Large intestine (tissue), 3 donors: ENCODE measurements at regions not wholly inside any gene's neighbourhood (a gene's known extent, or its start where the extent isn't known, plus 50 kb on each side); places are given as distances from the start of the nearest gene placed in this dataset.

Source experiments
- DNase-seq, 2 donors: peaks; one replicate each; pipeline versions ENCODE4 v3.0.0 to v3.0.0-alpha.2; 2013
- H3K27ac ChIP-seq: one replicate; pipeline ENCODE4 v1.5.1; 2013; ENCODE audit warnings: low read length
- H3K27me3 ChIP-seq: 2 replicates; pipeline ENCODE4 v1.6.1; 2013; ENCODE audit warnings: low read length; ENCODE audit not compliant: control insufficient read depth, insufficient read depth
- H3K36me3 ChIP-seq: 2 replicates; pipeline ENCODE4 v1.6.1; 2013; ENCODE audit warnings: low read length; ENCODE audit not compliant: control insufficient read depth, insufficient read depth
- H3K4me1 ChIP-seq: one replicate; pipeline ENCODE4 v1.6.1; 2013; ENCODE audit warnings: low read length; ENCODE audit not compliant: control insufficient read depth, insufficient read depth
- H3K4me3 ChIP-seq: one replicate; pipeline ENCODE4 v1.5.1; 2013; ENCODE audit warnings: low read length
- H3K9me3 ChIP-seq: one replicate; pipeline ENCODE4 v1.6.1; 2013; ENCODE audit warnings: mild to moderate bottlenecking, low read depth, low read length, moderate library complexity; ENCODE audit not compliant: control insufficient read depth
- WGBS: methylation state at CpG from one replicate; pipeline ENCODE4 v1.1.5; 2013; ENCODE audit warnings: low lambda C conversion rate; ENCODE audit not compliant: insufficient coverage; 5-methylcytosine and 5-hydroxymethylcytosine counted together

- peaks cover 21% of the 10 kb centered on the region for H3K4me1 ChIP-seq
- no peaks in the 10 kb centered on the region for H3K27me3 ChIP-seq
- H3K27ac ChIP-seq: no peak overlapping the region
- H3K36me3 ChIP-seq: no peaks in the 10 kb centered on the region
- DNase-seq: no peak
- WGBS: no CpG with 5 or more reads among the region's 3 CpGs
- H3K4me3 ChIP-seq: no peak overlapping the region
- H3K9me3 ChIP-seq: no peaks in the 10 kb centered on the region
These were observed 67.3 kb upstream of the STK32A start for GRCh38 chr5:147167529-147167928.

- H3K27ac ChIP-seq: peak overlapping the region; percentile 9
- H3K36me3 ChIP-seq: no peaks in the 10 kb centered on the region
- H3K9me3 ChIP-seq: no peaks in the 10 kb centered on the region
- H3K27me3 ChIP-seq: no peaks in the 10 kb centered on the region
- no peak overlapping the region for H3K4me3 ChIP-seq
- WGBS: no CpG with 5 or more reads among the region's 4 CpGs
- peak in 1 of 2 donors; percentile 16 for DNase-seq
- peaks cover 22% of the 10 kb centered on the region for H3K4me1 ChIP-seq
These were observed 66.1 kb upstream of the STK32A start for GRCh38 chr5:147168578-147169327.

DNA sequence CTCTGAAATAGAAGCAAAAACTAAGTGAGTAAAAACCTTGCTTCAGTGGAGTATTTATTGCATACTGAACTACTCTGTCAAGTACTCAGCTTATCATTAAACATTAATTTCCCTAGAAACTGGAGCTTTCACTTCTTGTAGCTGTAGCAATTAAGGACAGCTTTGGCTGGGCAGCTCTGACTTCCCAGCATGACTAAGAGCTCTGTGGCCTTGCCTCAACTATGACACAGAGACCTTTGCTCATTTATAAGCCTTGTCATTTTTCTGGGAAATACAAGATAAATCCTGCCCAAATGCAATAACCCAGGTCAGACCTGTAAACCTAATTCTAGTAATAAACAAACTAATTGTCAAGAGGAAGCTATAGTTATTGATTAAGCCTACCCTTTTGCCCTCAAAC, 65.4 kb upstream of the STK32A start:
- Histone ChIP-seq H3K9me3 (no peaks in the 10 kb centered on the region), H3K27ac (peak overlapping the region; percentile 64), H3K4me1 (peaks cover 26% of the 10 kb centered on the region), H3K36me3 (no peaks in the 10 kb centered on the region), H3K27me3 (no peaks in the 10 kb centered on the region), H3K4me3 (no peak overlapping the region)
- DNase-seq: peak; percentile 85 to 93

DNA sequence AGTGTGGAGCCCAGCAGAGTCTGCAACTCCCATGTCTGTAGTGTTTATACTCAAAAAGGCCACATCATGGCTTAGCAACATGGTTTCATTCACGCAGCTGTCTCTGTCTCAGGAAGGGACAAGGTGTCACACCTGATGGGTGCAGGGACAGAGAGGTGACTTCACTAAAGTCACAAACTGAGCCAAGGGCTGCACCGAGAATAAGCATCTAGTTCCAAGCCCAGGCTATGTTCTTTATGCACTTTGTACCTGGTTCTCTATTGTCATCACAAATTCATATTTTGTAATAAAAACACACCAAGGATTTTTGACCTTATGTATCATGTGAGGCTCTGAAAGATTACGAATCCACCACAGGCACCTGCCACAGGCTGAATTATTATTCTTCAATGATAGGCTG, 64.9 kb upstream of the STK32A start:
- 33% methylated on average over 1 of the region's 3 CpGs for WGBS
- Histone ChIP-seq H3K27me3 (no peaks in the 10 kb centered on the region), H3K36me3 (no peaks in the 10 kb centered on the region), H3K27ac (peak overlapping the region; percentile 64), H3K4me1 (peaks cover 31% of the 10 kb centered on the region), H3K4me3 (no peak overlapping the region), H3K9me3 (no peaks in the 10 kb centered on the region)
- DNase-seq: peak; percentile 36 to 83

- peak; percentile 79 to 90 for DNase-seq
- Histone ChIP-seq H3K4me1 (peaks cover 33% of the 10 kb centered on the region), H3K27me3 (no peaks in the 10 kb centered on the region)
These were observed 64.2 kb upstream of the STK32A start for GRCh38 chr5:147170603-147171002.

DNA sequence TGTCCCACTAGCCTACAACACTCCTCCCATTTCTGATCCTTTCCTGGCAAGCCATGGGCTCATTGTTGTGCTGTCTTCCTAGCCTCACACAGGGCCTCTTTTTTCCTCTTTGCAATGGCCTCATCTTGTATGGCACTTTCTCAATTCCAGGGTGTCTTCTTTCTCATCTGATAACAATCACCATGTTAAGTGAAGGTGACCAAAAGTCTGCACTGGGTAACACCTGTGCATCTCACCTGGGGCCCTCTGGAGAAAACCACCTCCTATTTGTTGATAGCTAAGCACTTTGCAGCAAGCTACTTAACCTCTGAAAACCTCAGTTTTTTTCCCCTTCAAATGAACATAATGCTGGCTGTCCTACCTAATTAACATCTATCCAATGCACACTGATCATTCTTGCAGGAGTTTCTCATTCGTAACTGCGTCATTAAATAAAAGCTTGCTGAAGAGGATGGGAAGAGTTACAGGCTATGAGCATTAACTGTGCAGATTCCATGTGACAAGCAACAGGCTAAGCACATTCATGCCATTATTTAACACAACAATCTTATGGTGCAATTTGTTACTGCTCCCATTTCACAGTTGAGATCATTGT, 60.1 kb upstream of the STK32A start:
- H3K36me3 ChIP-seq: no peaks in the 10 kb centered on the region
- no CpG with 5 or more reads among the region's 2 CpGs for WGBS
- peak in 1 of 2 donors; percentile 27 for DNase-seq
- H3K27ac ChIP-seq: peak overlapping the region; percentile 65
- peaks cover 25% of the 10 kb centered on the region for H3K4me1 ChIP-seq
- H3K9me3 ChIP-seq: no peaks in the 10 kb centered on the region
- no peaks in the 10 kb centered on the region for H3K27me3 ChIP-seq
- no peak overlapping the region for H3K4me3 ChIP-seq

More at GRCh38 chr5:147170603-147171002, 64.2 kb upstream of the STK32A start:
- no peak overlapping the region for H3K4me3 ChIP-seq
- peak overlapping the region; percentile 49 for H3K27ac ChIP-seq
- no peaks in the 10 kb centered on the region for H3K36me3 ChIP-seq
- no peaks in the 10 kb centered on the region for H3K9me3 ChIP-seq
- 60% methylated on average over 1 of the region's 4 CpGs for WGBS

- no peaks in the 10 kb centered on the region for H3K36me3 ChIP-seq
- H3K4me1 ChIP-seq: peaks cover 21% of the 10 kb centered on the region
- peak; percentile 70 to 90 for DNase-seq
- H3K27me3 ChIP-seq: no peaks in the 10 kb centered on the region
- H3K9me3 ChIP-seq: no peaks in the 10 kb centered on the region
- WGBS: no CpG with 5 or more reads among the region's 2 CpGs
- peak overlapping the region; percentile 65 for H3K27ac ChIP-seq
- no peak overlapping the region for H3K4me3 ChIP-seq
These were observed 59.2 kb upstream of the STK32A start for GRCh38 chr5:147175516-147176097.

GRCh38 chr5:147176422-147176821, 58.4 kb upstream of the STK32A start:
- H3K27me3 ChIP-seq: no peaks in the 10 kb centered on the region
- peak in 1 of 2 donors; percentile 32 for DNase-seq
- no CpG with 5 or more reads among the region's 4 CpGs for WGBS
- H3K9me3 ChIP-seq: no peaks in the 10 kb centered on the region
- peak overlapping the region; percentile 65 for H3K27ac ChIP-seq
- no peaks in the 10 kb centered on the region for H3K36me3 ChIP-seq
- no peak overlapping the region for H3K4me3 ChIP-seq
- peaks cover 21% of the 10 kb centered on the region for H3K4me1 ChIP-seq

- Histone ChIP-seq H3K27ac (no peak overlapping the region), H3K9me3 (no peaks in the 10 kb centered on the region), H3K27me3 (no peaks in the 10 kb centered on the region), H3K4me1 (peaks cover 21% of the 10 kb centered on the region), H3K4me3 (no peak overlapping the region), H3K36me3 (no peaks in the 10 kb centered on the region)
- DNase-seq: no peak
- no CpG with 5 or more reads among the region's 6 CpGs for WGBS
These were observed 57.5 kb upstream of the STK32A start for GRCh38 chr5:147177125-147177840.

DNA sequence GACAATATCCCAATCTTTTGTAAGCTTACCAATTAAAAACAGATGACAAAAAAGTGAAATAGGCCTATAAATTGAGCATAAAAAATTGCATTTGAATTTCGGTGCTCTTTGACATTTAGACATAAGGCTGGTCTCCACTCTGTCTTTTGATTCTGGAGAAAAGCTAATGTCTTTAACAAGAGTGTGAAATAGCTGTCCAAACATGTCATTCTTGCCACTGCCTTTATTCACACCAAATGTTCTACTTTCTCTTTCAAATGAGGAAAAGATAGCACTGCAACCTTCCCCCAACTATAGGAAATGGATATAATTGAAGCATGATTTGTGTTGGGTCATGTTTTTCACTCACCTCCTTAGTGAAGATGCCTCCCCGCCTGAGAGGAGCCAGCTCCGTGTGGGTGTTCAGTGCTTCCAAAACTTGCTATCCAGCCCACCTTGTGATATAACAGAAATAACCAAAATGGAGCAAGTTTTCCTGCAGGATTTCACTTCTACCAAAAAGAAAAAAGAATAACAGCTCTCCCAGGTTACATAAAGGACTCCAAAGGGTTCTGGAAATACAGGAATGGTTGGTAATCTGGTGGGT, 55.2 kb upstream of the STK32A start:
- 80% methylated on average over 1 of the region's 3 CpGs for WGBS
- no peaks in the 10 kb centered on the region for H3K36me3 ChIP-seq
- H3K27ac ChIP-seq: no peak overlapping the region
- H3K27me3 ChIP-seq: no peaks in the 10 kb centered on the region
- H3K4me3 ChIP-seq: no peak overlapping the region
- peaks cover 14% of the 10 kb centered on the region for H3K4me1 ChIP-seq
- DNase-seq: no peak
- H3K9me3 ChIP-seq: no peaks in the 10 kb centered on the region
